ENCODE measurements at regions not wholly inside any gene's neighbourhood (a gene's known extent, or its start where the extent isn't known, plus 50 kb on each side); places are given as distances from the start of the nearest gene placed in this dataset.

- no peak for TF ChIP-seq CTCF (IDR thresholded peaks at IDR 0.05)
- ATAC-seq (ENCODE audit: insufficient number of reproducible peaks, low FRiP score, low read depth) (no peak), DNase-seq (ENCODE audit: low spot score) (no peak)
- H3K36me3 ChIP-seq = no peaks in the 10 kb centered on the region
- no peak overlapping the region for H3K27ac ChIP-seq
- H3K4me1 ChIP-seq (ENCODE audit: control insufficient read depth in 1 of 2, low read depth in 2 of 2) = no peaks in the 10 kb centered on the region
- H3K27me3 ChIP-seq (replicated peaks; ENCODE audit: insufficient read depth) = no peaks in the 10 kb centered on the region
- no peak overlapping the region for H3K4me3 ChIP-seq
- no peaks in the 10 kb centered on the region for H3K9me3 ChIP-seq
Measured at GRCh38 chrX:42123369-42123768, 200.0 kb upstream of the CASK start.

- ATAC-seq (ENCODE audit: insufficient number of reproducible peaks, low FRiP score, low read depth) = no peak
Measured at GRCh38 chrX:42119076-42119475, 195.7 kb upstream of the CASK start.

GRCh38 chrX:42117318-42117717 is 194.0 kb upstream of the CASK start:
- ATAC-seq (ENCODE audit: insufficient number of reproducible peaks, low FRiP score, low read depth) = no peak
- Histone ChIP-seq H3K4me3 (no peak overlapping the region), H3K4me1 (ENCODE audit: control insufficient read depth in 1 of 2, low read depth in 2 of 2) (no peaks in the 10 kb centered on the region), H3K27ac (no peak overlapping the region), H3K9me3 (no peaks in the 10 kb centered on the region), H3K36me3 (no peaks in the 10 kb centered on the region), H3K27me3 (replicated peaks; ENCODE audit: insufficient read depth) (no peaks in the 10 kb centered on the region)
- no peak for DNase-seq (ENCODE audit: low spot score)
- no peak for TF ChIP-seq CTCF (IDR thresholded peaks at IDR 0.05)

More at GRCh38 chrX:42119076-42119475, 195.7 kb upstream of the CASK start:
- Histone ChIP-seq H3K9me3 (no peaks in the 10 kb centered on the region), H3K4me3 (no peak overlapping the region), H3K27ac (no peak overlapping the region), H3K36me3 (no peaks in the 10 kb centered on the region), H3K4me1 (ENCODE audit: control insufficient read depth in 1 of 2, low read depth in 2 of 2) (no peaks in the 10 kb centered on the region), H3K27me3 (replicated peaks; ENCODE audit: insufficient read depth) (no peaks in the 10 kb centered on the region)
- no peak for TF ChIP-seq CTCF (IDR thresholded peaks at IDR 0.05)
- no peak for DNase-seq (ENCODE audit: low spot score)

- Histone ChIP-seq H3K4me3 (no peak overlapping the region), H3K9me3 (no peaks in the 10 kb centered on the region), H3K27me3 (replicated peaks; ENCODE audit: insufficient read depth) (no peaks in the 10 kb centered on the region), H3K36me3 (no peaks in the 10 kb centered on the region), H3K27ac (no peak overlapping the region), H3K4me1 (ENCODE audit: control insufficient read depth in 1 of 2, low read depth in 2 of 2) (no peaks in the 10 kb centered on the region)
- ATAC-seq (ENCODE audit: insufficient number of reproducible peaks, low FRiP score, low read depth) = no peak
- TF ChIP-seq CTCF (IDR thresholded peaks at IDR 0.05) = no peak
- DNase-seq (ENCODE audit: low spot score) = no peak
Measured at GRCh38 chrX:42109428-42109827, 186.1 kb upstream of the CASK start.

- TF ChIP-seq CTCF (IDR thresholded peaks at IDR 0.05) = no peak
- DNase-seq (ENCODE audit: low spot score) = no peak
Measured at GRCh38 chrX:42107495-42108488, 184.4 kb upstream of the CASK start.

More at GRCh38 chrX:42107495-42108488, 184.4 kb upstream of the CASK start:
- H3K27ac ChIP-seq = no peak overlapping the region
- no peaks in the 10 kb centered on the region for H3K36me3 ChIP-seq
- no peaks in the 10 kb centered on the region for H3K27me3 ChIP-seq (replicated peaks; ENCODE audit: insufficient read depth)
- H3K4me1 ChIP-seq (ENCODE audit: control insufficient read depth in 1 of 2, low read depth in 2 of 2) = no peaks in the 10 kb centered on the region
- ATAC-seq (ENCODE audit: insufficient number of reproducible peaks, low FRiP score, low read depth) = no peak
- no peak overlapping the region for H3K4me3 ChIP-seq
- no peaks in the 10 kb centered on the region for H3K9me3 ChIP-seq

Data from thoracic aorta (tissue), 2 donors.